ENCODE measurements at regions not wholly inside any gene's neighbourhood (a gene's known extent, or its start where the extent isn't known, plus 50 kb on each side); places are given as distances from the start of the nearest gene placed in this dataset.

- TF ChIP-seq CTCF (conservative IDR thresholded peaks at IDR 0.05; ENCODE audit: low read depth, low read length) (no peak), EZH2 (IDR thresholded peaks at IDR 0.05; ENCODE audit: borderline replicate concordance, low read depth, low read length, poor library complexity, severe bottlenecking) (no peak)
These were observed 108.3 kb upstream of the GPR139 start for GRCh38 chr16:20181949-20182348.

Data from A673 (cell line).